Transverse colon (tissue), 4 donors: ENCODE measurements at regions not wholly inside any gene's neighbourhood (a gene's known extent, or its start where the extent isn't known, plus 50 kb on each side); places are given as distances from the start of the nearest gene placed in this dataset.

Experiments
- DNase-seq: peaks from one replicate; pipeline ENCODE4 v3.0.0-alpha.2; 2019
- H3K27ac ChIP-seq, 4 donors: fragments of 200-600 bp; sonication (generic); 2 replicates each; pipeline ENCODE4 v1.5.1; 2016 to 2018; ENCODE audit warnings: inconsistent platforms in 4 of 4
- H3K27me3 ChIP-seq: fragments of 200-600 bp; sonication (generic); 2 replicates; pipeline ENCODE4 v1.5.1; 2017; ENCODE audit warnings: inconsistent platforms
- H3K36me3 ChIP-seq, 4 donors: fragments of 200-600 bp; sonication (generic); 2 replicates each; pipeline ENCODE4 v1.5.1; 2017 to 2019; ENCODE audit warnings: inconsistent platforms in 4 of 4
- H3K4me1 ChIP-seq, 4 donors: fragments of 200-600 bp; sonication (generic); 2 replicates each; pipeline ENCODE4 v1.5.1; 2017 to 2020; ENCODE audit warnings: inconsistent platforms in 4 of 4
- H3K4me3 ChIP-seq, 4 donors: fragments of 200-600 bp; sonication (generic); 1 replicate in 1 of 4; 2 replicates in 3 of 4; pipeline versions ENCODE4 v1.5.1 to v1.6.1; 2017 to 2019; ENCODE audit warnings: inconsistent platforms in 4 of 4
- H3K9me3 ChIP-seq, 2 donors: fragments of 200-600 bp; sonication (generic); 2 replicates each; pipeline ENCODE4 v1.5.1; 2017 to 2019; ENCODE audit warnings: inconsistent platforms in 2 of 2
- CTCF ChIP-seq, 5 experiments: fragments of 200-600 bp in 3 of 5; fragments of 450-650 bp in 2 of 5; sonication (generic) in 3 of 5; IDR thresholded peaks; 1 replicate in 2 of 5; 2 replicates in 3 of 5; pipeline ENCODE4 v1.5.1; 2016 to 2017; ENCODE audit warnings: antibody characterized with exemption in 5 of 5, inconsistent platforms in 3 of 5, mild to moderate bottlenecking in 2 of 5, moderate library complexity in 1 of 5
- EP300 ChIP-seq: sonication (generic); formaldehyde crosslinking; IDR thresholded peaks from one replicate; pipeline ENCODE4 v1.6.1; 2017; ENCODE audit warnings: antibody characterized with exemption, low read depth
- POLR2A ChIP-seq: fragments of 450-650 bp; IDR thresholded peaks from one replicate; pipeline ENCODE4 v1.6.1; 2016; ENCODE audit warnings: antibody characterized with exemption, mild to moderate bottlenecking, moderate library complexity
- POLR2AphosphoS5 ChIP-seq, 3 donors: sonication (generic); formaldehyde crosslinking; IDR thresholded peaks; one replicate each; pipeline ENCODE4 v1.6.1; 2016; ENCODE audit warnings: antibody characterized with exemption in 3 of 3
- WGBS, 2 donors: methylation state at CpG; one replicate each; pipeline ENCODE4 v1.1.5; 2018; ENCODE audit warnings: low coverage in 1 of 2; 5-methylcytosine and 5-hydroxymethylcytosine counted together
- in situ Hi-C, 4 donors: fragments of 200-750 bp; cut with MboI; loops; one replicate each; pipeline versions ENCODE4 v1.15.0 to v1.15.1; 2017; ENCODE audit warnings: low sequenced_read_pairs in 3 of 4, low pct_ligation_motif_present in 1 of 4, low pct_unique_long_range_greater_than_20kb in 1 of 4
- intact Hi-C: fragments of 100-400 bp; cut with DNase I; formaldehyde crosslinking; loops from one replicate; pipeline ENCODE4 v1.15.1; 2023; ENCODE audit warnings: low total_unique reads

GRCh38 chr14:53599221-53599945, 357.2 kb downstream of the BMP4 start:
- 77% methylated on average over 6 of the region's 6 CpGs for WGBS, 2 donors
- Histone ChIP-seq H3K36me3 (no peaks in the 10 kb centered on the region), H3K4me3 (no peak overlapping the region), H3K27me3 (no peaks in the 10 kb centered on the region), H3K27ac (no peak overlapping the region), H3K4me1 (no peaks in the 10 kb centered on the region), H3K9me3 (no peaks in the 10 kb centered on the region)
- intact Hi-C loops (no loop called here), in situ Hi-C loops (no loop called here)
- TF ChIP-seq EP300 (no peak), POLR2AphosphoS5 (IDR thresholded peaks at IDR 0.05) (no peak), CTCF (IDR thresholded peaks at IDR 0.05) (no peak), POLR2A (no peak)
- DNase-seq, result no peak

- in situ Hi-C loops, result no loop called here
- Histone ChIP-seq H3K36me3 (no peaks in the 10 kb centered on the region), H3K4me3 (no peak overlapping the region), H3K4me1 (no peaks in the 10 kb centered on the region), H3K27me3 (no peaks in the 10 kb centered on the region), H3K27ac (no peak overlapping the region), H3K9me3 (no peaks in the 10 kb centered on the region)
- TF ChIP-seq POLR2AphosphoS5 (IDR thresholded peaks at IDR 0.05), result no peak
- no peak for TF ChIP-seq EP300
- TF ChIP-seq CTCF (IDR thresholded peaks at IDR 0.05), result no peak
- intact Hi-C loops, result no loop called here
- WGBS, 2 donors, result 63 to 72% methylated on average over 5 to 7 of the region's 7 CpGs
- no peak for DNase-seq
Measured at GRCh38 chr14:53596853-53597525, 359.6 kb downstream of the BMP4 start.

- Histone ChIP-seq H3K27me3 (no peaks in the 10 kb centered on the region), H3K9me3 (no peaks in the 10 kb centered on the region), H3K27ac (no peak overlapping the region), H3K4me1 (no peaks in the 10 kb centered on the region), H3K4me3 (no peak overlapping the region), H3K36me3 (no peaks in the 10 kb centered on the region)
- TF ChIP-seq EP300, result no peak
- TF ChIP-seq POLR2A, result no peak
- TF ChIP-seq POLR2AphosphoS5 (IDR thresholded peaks at IDR 0.05), result no peak
- no peak for TF ChIP-seq CTCF (IDR thresholded peaks at IDR 0.05)
- in situ Hi-C loops, result no loop called here
- DNase-seq, result no peak
- 69 to 73% methylated on average over 3 of the region's 3 CpGs for WGBS, 2 donors
- intact Hi-C loops, result no loop called here
Measured at GRCh38 chr14:53591816-53592215, 364.8 kb downstream of the BMP4 start.

- Histone ChIP-seq H3K4me3 (no peak overlapping the region), H3K9me3 (no peaks in the 10 kb centered on the region), H3K4me1 (no peaks in the 10 kb centered on the region), H3K36me3 (no peaks in the 10 kb centered on the region), H3K27ac (no peak overlapping the region), H3K27me3 (no peaks in the 10 kb centered on the region)
- WGBS, 2 donors, result 55% methylated on average over 1 of the region's 1 CpG; no CpG with 5 or more reads in 1 of the 2 donors
- in situ Hi-C loops (no loop called here), intact Hi-C loops (no loop called here)
- no peak for DNase-seq
- TF ChIP-seq POLR2A, result no peak
- TF ChIP-seq POLR2AphosphoS5 (IDR thresholded peaks at IDR 0.05), result no peak
- TF ChIP-seq CTCF (IDR thresholded peaks at IDR 0.05), result no peak
- TF ChIP-seq EP300, result no peak
Measured at GRCh38 chr14:53581504-53581903, 375.1 kb downstream of the BMP4 start.
